Neural cell (in vitro differentiated cells): ENCODE measurements at regions not wholly inside any gene's neighbourhood (a gene's known extent, or its start where the extent isn't known, plus 50 kb on each side); places are given as distances from the start of the nearest gene placed in this dataset.
A peak's percentile ranks its signal among the peaks of the same experiment; 100 is the strongest.

Experiments used
- H2AFZ ChIP-seq: fragments of 200-600, 300-800 bp; sonication (generic), shearing (Covaris generic); 2 replicates; pipeline ENCODE4 v1.6.0; 2014; ENCODE audit warnings: low read depth, mild to moderate bottlenecking, antibody characterized with exemption, low read length, moderate library complexity
- H3F3A ChIP-seq: fragments of 200-600 bp; shearing (Covaris generic); 2 replicates; pipeline ENCODE4 v1.6.1; 2016; ENCODE audit warnings: mild to moderate bottlenecking, moderate library complexity, mixed read lengths, antibody characterized with exemption, low read length; ENCODE audit not compliant: insufficient read depth, poor library complexity, severe bottlenecking
- H3K27ac ChIP-seq: fragments of 200-600, 300-800 bp; sonication (generic), shearing (Covaris generic); 2 replicates; pipeline ENCODE4 v1.5.1; 2014; ENCODE audit warnings: mild to moderate bottlenecking, low read length, moderate library complexity
- H3K27me3 ChIP-seq: fragments of 300-800, 200-600 bp; sonication (generic), shearing (Covaris generic); 2 replicates; pipeline ENCODE4 v1.6.0; 2014; ENCODE audit warnings: mild to moderate bottlenecking, low read depth, low read length, moderate library complexity; ENCODE audit not compliant: insufficient read depth
- H3K36me3 ChIP-seq: fragments of 300-800, 200-600 bp; sonication (generic), shearing (Covaris generic); 2 replicates; pipeline ENCODE4 v1.5.1; 2014; ENCODE audit warnings: mild to moderate bottlenecking, antibody characterized with exemption, low read length, moderate library complexity; ENCODE audit not compliant: insufficient read depth
- H3K4me2 ChIP-seq: fragments of 300-800, 200-600 bp; sonication (generic), shearing (Covaris generic); 2 replicates; pipeline ENCODE4 v1.6.0; 2014; ENCODE audit warnings: mild to moderate bottlenecking, low read length
- H3K4me3 ChIP-seq: fragments of 300-800, 200-600 bp; sonication (generic), shearing (Covaris generic); 2 replicates; pipeline ENCODE4 v1.5.1; 2014; ENCODE audit warnings: mild to moderate bottlenecking, low read length, moderate library complexity
- H3K79me2 ChIP-seq: fragments of 200-600 bp; shearing (Covaris generic); replicated peaks from 2 replicates; pipeline ENCODE4 v1.6.0; 2014; ENCODE audit warnings: mild to moderate bottlenecking, low read length, moderate library complexity; ENCODE audit not compliant: insufficient read depth
- H3K9ac ChIP-seq: fragments of 300-800, 200-600 bp; sonication (generic), shearing (Covaris generic); 2 replicates; pipeline ENCODE4 v1.6.1; 2016; ENCODE audit warnings: mild to moderate bottlenecking, low read length, mixed read lengths
- H3K9me2 ChIP-seq: fragments of 200-600 bp; shearing (Covaris generic); 2 replicates; pipeline ENCODE4 v1.6.1; 2016; ENCODE audit warnings: mild to moderate bottlenecking, low read length, mixed read lengths; ENCODE audit not compliant: insufficient read depth
- H3K9me3 ChIP-seq: fragments of 200-600, 300-800 bp; sonication (generic), shearing (Covaris generic); 2 replicates; pipeline ENCODE4 v1.6.1; 2016; ENCODE audit warnings: mild to moderate bottlenecking, mixed run types, low read length, moderate library complexity, mixed read lengths
- H4K20me1 ChIP-seq: fragments of 200-600 bp; shearing (Covaris generic); 2 replicates; pipeline ENCODE4 v1.6.1; 2016; ENCODE audit warnings: mild to moderate bottlenecking, mixed run types; ENCODE audit not compliant: insufficient read depth
- CTCF ChIP-seq: fragments of 450-650 bp; IDR thresholded peaks from 2 replicates; pipeline ENCODE4 v1.5.1; 2014; ENCODE audit warnings: antibody characterized with exemption, mild to moderate bottlenecking, moderate library complexity; ENCODE audit not compliant: poor library complexity, severe bottlenecking
- EP300 ChIP-seq: fragments of 450-650 bp; conservative IDR thresholded peaks from 2 replicates; pipeline ENCODE4 v1.6.1; 2014; ENCODE audit warnings: antibody characterized with exemption, mild to moderate bottlenecking, moderate library complexity; ENCODE audit not compliant: poor library complexity, severe bottlenecking
- EZH2 ChIP-seq: fragments of 200-600, 300-800 bp; shearing (Covaris generic), sonication (generic); IDR thresholded peaks from 2 replicates; pipeline ENCODE4 v1.6.1; 2014; ENCODE audit warnings: antibody characterized with exemption, low read length, borderline replicate concordance, mild to moderate bottlenecking; ENCODE audit not compliant: insufficient read depth, poor library complexity, severe bottlenecking
- MXI1 ChIP-seq: fragments of 450-650 bp; conservative IDR thresholded peaks from 2 replicates; pipeline ENCODE4 v1.6.1; 2014; ENCODE audit warnings: antibody characterized with exemption, mild to moderate bottlenecking; ENCODE audit not compliant: poor library complexity, severe bottlenecking
- POLR2AphosphoS5 ChIP-seq: IDR thresholded peaks from 2 replicates; pipeline ENCODE4 v1.6.1; 2012
- RAD21 ChIP-seq: fragments of 450-650 bp; conservative IDR thresholded peaks from 2 replicates; pipeline ENCODE4 v1.6.1; 2014; ENCODE audit warnings: antibody characterized with exemption, mild to moderate bottlenecking, moderate library complexity
- REST ChIP-seq: IDR thresholded peaks from 2 replicates; pipeline ENCODE4 v1.6.1; 2012; ENCODE audit warnings: borderline replicate concordance
- SMC3 ChIP-seq: fragments of 450-650 bp; conservative IDR thresholded peaks from 2 replicates; pipeline ENCODE4 v1.6.1; 2014; ENCODE audit warnings: antibody characterized with exemption, mild to moderate bottlenecking, moderate library complexity; ENCODE audit not compliant: poor library complexity
- TAF1 ChIP-seq: IDR thresholded peaks from 2 replicates; pipeline ENCODE4 v1.6.1; 2012; ENCODE audit warnings: low read depth

GRCh38 chr3:115415246-115415996 lies 207.9 kb upstream of the GAP43 start:
- no peaks in the 10 kb centered on the region for H3K27me3 ChIP-seq
- H3K9me3 ChIP-seq: no peaks in the 10 kb centered on the region
- H4K20me1 ChIP-seq: no peaks in the 10 kb centered on the region
- H3F3A ChIP-seq: no peaks in the 10 kb centered on the region
- no peak overlapping the region for H3K9ac ChIP-seq
- no peaks in the 10 kb centered on the region for H3K9me2 ChIP-seq
- H3K4me3 ChIP-seq: no peak overlapping the region
- no peaks in the 10 kb centered on the region for H3K36me3 ChIP-seq
- H2AFZ ChIP-seq: no peak overlapping the region
- TF ChIP-seq POLR2AphosphoS5 (no peak), EP300 (no peak), SMC3 (no peak), EZH2 (no peak), TAF1 (no peak), MXI1 (no peak), RAD21 (no peak), CTCF (no peak), REST (no peak)
- H3K27ac ChIP-seq: peak overlapping the region; percentile 50
- H3K79me2 ChIP-seq: no peaks in the 10 kb centered on the region
- H3K4me2 ChIP-seq: no peak overlapping the region

GRCh38 chr3:115418583-115418982 lies 204.7 kb upstream of the GAP43 start:
- no peaks in the 10 kb centered on the region for H3F3A ChIP-seq
- H4K20me1 ChIP-seq: no peaks in the 10 kb centered on the region
- no peaks in the 10 kb centered on the region for H3K79me2 ChIP-seq
- no peaks in the 10 kb centered on the region for H3K9me3 ChIP-seq
- TF ChIP-seq SMC3 (no peak), MXI1 (peak; percentile 48), EZH2 (no peak), TAF1 (no peak), REST (no peak), EP300 (peak; percentile 38), CTCF (no peak), POLR2AphosphoS5 (peak; percentile 30), RAD21 (peak; percentile 27)
- H3K36me3 ChIP-seq: no peaks in the 10 kb centered on the region
- H3K27me3 ChIP-seq: no peaks in the 10 kb centered on the region
- H2AFZ ChIP-seq: peak overlapping the region; percentile 22
- H3K9ac ChIP-seq: peak overlapping the region; percentile 18
- peak overlapping the region; percentile 59 for H3K27ac ChIP-seq
- peak overlapping the region; percentile 22 for H3K4me3 ChIP-seq
- H3K4me2 ChIP-seq: peak overlapping the region; percentile 53
- no peaks in the 10 kb centered on the region for H3K9me2 ChIP-seq
